GM12874 (cell line): ENCODE measurements at regions not wholly inside any gene's neighbourhood (a gene's known extent, or its start where the extent isn't known, plus 50 kb on each side); places are given as distances from the start of the nearest gene placed in this dataset.

Experiments used
- TF ChIP-seq, protein P1 (sequence below): IDR thresholded peaks from 2 replicates; pipeline ENCODE4 v1.5.1; 2011; ENCODE audit warnings: low read depth, mild to moderate bottlenecking, control low read depth, low read length, moderate library complexity; ENCODE audit not compliant: insufficient read depth

GRCh38 chr4:166658585-166658984, 575.7 kb downstream of the SPOCK3 start:
- TF ChIP-seq, protein P1, sequence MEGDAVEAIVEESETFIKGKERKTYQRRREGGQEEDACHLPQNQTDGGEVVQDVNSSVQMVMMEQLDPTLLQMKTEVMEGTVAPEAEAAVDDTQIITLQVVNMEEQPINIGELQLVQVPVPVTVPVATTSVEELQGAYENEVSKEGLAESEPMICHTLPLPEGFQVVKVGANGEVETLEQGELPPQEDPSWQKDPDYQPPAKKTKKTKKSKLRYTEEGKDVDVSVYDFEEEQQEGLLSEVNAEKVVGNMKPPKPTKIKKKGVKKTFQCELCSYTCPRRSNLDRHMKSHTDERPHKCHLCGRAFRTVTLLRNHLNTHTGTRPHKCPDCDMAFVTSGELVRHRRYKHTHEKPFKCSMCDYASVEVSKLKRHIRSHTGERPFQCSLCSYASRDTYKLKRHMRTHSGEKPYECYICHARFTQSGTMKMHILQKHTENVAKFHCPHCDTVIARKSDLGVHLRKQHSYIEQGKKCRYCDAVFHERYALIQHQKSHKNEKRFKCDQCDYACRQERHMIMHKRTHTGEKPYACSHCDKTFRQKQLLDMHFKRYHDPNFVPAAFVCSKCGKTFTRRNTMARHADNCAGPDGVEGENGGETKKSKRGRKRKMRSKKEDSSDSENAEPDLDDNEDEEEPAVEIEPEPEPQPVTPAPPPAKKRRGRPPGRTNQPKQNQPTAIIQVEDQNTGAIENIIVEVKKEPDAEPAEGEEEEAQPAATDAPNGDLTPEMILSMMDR: no peak

DNA sequence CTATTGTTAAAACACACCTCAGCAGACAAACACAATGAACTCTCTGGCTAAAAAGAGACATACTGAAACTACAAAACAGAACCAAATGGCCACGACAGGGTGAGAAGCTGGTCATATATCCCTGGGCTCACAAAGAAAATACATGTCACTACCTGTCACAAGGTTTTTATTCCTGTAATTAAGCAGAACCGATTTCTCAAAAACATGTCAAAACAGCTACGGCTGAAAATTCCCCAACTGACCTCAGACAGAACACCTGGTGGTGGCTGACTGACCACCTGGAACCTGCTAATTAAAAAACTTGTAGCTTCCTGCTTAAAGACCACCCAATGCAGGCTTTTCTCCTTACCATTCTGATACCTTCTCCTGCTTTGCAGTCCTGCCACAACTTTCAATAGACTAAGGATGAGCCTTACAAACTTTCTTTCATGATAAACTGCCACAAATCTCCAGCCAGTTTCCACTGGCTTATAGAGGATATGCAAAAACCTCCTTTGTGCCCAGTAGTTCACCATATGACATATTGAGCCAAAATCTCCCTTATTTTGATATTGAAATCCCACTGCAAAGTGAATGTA, 571.9 kb downstream of the SPOCK3 start:
- TF ChIP-seq, protein P1: no peak

GRCh38 chr4:166670341-166670740, 564.0 kb downstream of the SPOCK3 start:
- TF ChIP-seq, protein P1: no peak

GRCh38 chr4:166673911-166674310, 560.4 kb downstream of the SPOCK3 start:
- TF ChIP-seq, protein P1: no peak

DNA sequence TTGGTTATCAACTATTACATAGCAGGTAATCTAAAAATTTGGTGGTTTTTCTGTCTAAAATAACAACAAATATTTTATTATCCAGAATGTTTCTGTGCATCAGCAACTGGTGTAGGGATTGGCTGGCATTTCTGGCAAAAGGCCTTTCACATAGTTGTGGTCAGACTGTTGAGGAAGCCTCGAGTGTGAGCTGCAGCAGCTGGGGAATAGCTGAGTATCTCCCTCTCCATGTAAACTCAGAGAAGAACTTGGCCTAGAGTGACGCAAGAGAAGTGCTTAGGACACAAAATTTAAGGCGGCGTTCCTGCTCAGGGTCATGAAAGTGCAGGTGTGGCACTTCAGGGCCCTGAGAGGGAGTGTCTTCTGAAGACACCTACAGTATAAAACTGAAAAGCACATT, 558.9 kb downstream of the SPOCK3 start:
- TF ChIP-seq, protein P1: no peak

GRCh38 chr4:166680796-166681195, 553.5 kb downstream of the SPOCK3 start:
- TF ChIP-seq, protein P1: no peak

DNA sequence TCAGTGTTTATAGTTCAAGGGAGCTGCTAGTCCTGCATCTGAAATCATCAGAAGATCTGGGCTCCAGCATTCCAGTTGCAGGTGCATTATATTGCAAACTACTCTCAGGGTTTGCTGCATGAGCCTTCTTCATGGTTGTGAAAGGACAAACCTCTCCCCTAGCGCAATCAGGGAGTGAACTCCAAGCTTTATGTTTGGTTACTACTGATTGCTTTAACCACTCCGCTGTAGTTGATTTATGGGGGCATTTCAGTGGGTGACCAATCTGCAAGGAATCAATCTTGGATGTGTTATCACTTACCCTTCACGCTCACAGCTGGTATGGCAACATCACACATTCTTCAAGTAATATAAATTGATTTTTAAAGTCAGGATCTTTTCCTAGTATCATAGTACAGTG, 552.1 kb downstream of the SPOCK3 start:
- TF ChIP-seq, protein P1: no peak
